ENCODE measurements at regions not wholly inside any gene's neighbourhood (a gene's known extent, or its start where the extent isn't known, plus 50 kb on each side); places are given as distances from the start of the nearest gene placed in this dataset.

DNA sequence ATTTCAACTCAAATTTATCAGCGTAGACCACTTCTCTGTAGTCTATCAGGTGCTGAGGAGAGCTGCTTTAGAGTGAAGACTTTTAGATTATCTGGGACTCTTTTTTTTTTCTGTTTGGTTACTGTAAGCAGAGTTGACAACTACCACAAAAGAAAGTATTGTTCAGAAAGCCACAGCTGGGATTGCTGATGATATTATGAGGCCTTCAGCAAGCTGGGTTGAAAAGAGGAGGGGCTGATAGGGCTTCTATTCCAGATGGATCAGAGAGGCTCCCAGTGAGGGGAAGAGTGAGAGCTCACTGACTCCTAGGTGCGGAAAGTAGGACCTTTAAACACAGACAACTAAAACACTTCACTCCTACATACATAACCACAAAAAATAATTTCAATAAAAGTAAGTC lies 188.5 kb upstream of the FERD3L start:
- Histone ChIP-seq H3K4me1 (ENCODE audit: control insufficient read depth in 1 of 2, low read depth in 2 of 2) (no peaks in the 10 kb centered on the region), H3K4me3 (no peak overlapping the region), H3K9me3 (no peaks in the 10 kb centered on the region), H3K27ac (no peak overlapping the region), H3K36me3 (no peaks in the 10 kb centered on the region), H3K27me3 (replicated peaks; ENCODE audit: insufficient read depth) (no peaks in the 10 kb centered on the region)
- no peak for ATAC-seq (ENCODE audit: insufficient number of reproducible peaks, low FRiP score, low read depth)
- TF ChIP-seq, protein P1, sequence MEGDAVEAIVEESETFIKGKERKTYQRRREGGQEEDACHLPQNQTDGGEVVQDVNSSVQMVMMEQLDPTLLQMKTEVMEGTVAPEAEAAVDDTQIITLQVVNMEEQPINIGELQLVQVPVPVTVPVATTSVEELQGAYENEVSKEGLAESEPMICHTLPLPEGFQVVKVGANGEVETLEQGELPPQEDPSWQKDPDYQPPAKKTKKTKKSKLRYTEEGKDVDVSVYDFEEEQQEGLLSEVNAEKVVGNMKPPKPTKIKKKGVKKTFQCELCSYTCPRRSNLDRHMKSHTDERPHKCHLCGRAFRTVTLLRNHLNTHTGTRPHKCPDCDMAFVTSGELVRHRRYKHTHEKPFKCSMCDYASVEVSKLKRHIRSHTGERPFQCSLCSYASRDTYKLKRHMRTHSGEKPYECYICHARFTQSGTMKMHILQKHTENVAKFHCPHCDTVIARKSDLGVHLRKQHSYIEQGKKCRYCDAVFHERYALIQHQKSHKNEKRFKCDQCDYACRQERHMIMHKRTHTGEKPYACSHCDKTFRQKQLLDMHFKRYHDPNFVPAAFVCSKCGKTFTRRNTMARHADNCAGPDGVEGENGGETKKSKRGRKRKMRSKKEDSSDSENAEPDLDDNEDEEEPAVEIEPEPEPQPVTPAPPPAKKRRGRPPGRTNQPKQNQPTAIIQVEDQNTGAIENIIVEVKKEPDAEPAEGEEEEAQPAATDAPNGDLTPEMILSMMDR (IDR thresholded peaks at IDR 0.05) = no peak
- no peak for DNase-seq (ENCODE audit: low spot score)

DNA sequence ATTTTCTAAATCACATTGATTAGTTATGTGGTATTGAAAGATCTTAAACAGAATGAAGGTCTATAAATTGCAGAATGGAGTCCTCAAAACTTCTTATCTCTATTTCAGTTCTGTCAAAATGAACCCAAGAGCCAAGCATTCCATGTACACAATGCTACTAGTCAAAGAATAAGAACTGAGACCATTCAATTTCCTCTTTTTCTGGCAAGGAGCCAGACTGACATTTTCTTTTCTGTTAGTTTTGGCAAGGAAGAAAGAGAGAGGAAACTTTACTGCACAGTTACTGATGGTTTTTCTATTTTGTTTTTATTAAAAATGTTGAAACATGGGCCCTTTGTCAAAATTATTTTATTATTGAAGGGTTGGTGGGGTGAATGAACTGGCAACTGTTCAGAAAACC lies 181.8 kb upstream of the FERD3L start:
- TF ChIP-seq, protein P1 (IDR thresholded peaks at IDR 0.05) = no peak
- no peak for ATAC-seq (ENCODE audit: insufficient number of reproducible peaks, low FRiP score, low read depth)
- H3K27ac ChIP-seq = no peak overlapping the region
- no peaks in the 10 kb centered on the region for H3K9me3 ChIP-seq
- H3K4me1 ChIP-seq (ENCODE audit: control insufficient read depth in 1 of 2, low read depth in 2 of 2) = peaks cover 5 to 10% of the 10 kb centered on the region in 2 donors
- H3K36me3 ChIP-seq = no peaks in the 10 kb centered on the region
- H3K4me3 ChIP-seq = no peak overlapping the region
- no peaks in the 10 kb centered on the region for H3K27me3 ChIP-seq (replicated peaks; ENCODE audit: insufficient read depth)
- no peak for DNase-seq (ENCODE audit: low spot score)

DNA sequence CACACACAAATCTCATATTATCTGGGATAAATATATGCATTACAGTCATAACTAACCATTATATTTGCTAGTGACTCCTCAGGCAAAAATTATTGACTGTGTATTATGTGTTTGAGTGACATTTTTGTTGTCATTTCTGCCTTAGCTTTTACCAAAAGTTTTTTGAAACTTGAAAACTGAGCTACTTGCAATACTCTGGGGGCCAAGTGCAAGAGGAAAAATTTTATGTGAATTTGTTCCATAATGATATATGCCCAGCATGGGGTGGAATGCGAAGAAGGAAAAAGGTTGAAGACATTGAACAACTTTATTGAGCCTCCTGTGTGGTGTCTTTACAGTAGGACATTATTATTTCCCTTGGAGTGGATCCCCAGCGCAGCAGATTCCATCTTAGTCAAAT lies 176.8 kb upstream of the FERD3L start:
- TF ChIP-seq, protein P1 (IDR thresholded peaks at IDR 0.05) = no peak
- peaks cover 1 to 3% of the 10 kb centered on the region in 2 donors for H3K4me1 ChIP-seq (ENCODE audit: control insufficient read depth in 1 of 2, low read depth in 2 of 2)
- ATAC-seq (ENCODE audit: insufficient number of reproducible peaks, low FRiP score, low read depth) = no peak
- no peak for DNase-seq (ENCODE audit: low spot score)
- H3K4me3 ChIP-seq = no peak overlapping the region
- H3K27ac ChIP-seq = no peak overlapping the region
- H3K9me3 ChIP-seq = no peaks in the 10 kb centered on the region
- H3K27me3 ChIP-seq (replicated peaks; ENCODE audit: insufficient read depth) = no peaks in the 10 kb centered on the region
- no peaks in the 10 kb centered on the region for H3K36me3 ChIP-seq

DNA sequence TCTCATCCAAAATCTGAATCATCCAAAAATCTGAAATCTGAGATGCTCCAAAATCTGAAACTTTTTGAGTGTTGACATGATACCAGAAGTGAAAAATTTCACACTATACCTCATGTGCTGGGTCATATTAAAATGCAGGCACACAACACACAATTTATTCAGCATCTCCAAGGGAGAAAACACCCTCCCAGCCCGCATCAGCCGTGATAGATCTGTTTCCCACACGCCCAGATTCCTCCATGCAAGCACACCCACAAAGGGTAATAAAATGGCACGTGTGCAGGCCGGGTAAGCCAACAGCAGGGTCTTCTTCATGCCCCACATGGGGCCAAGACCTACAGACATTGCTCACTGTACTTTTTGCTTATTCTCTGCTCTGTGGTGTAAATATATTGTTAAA lies 173.1 kb upstream of the FERD3L start:
- Histone ChIP-seq H3K4me3 (no peak overlapping the region), H3K27me3 (replicated peaks; ENCODE audit: insufficient read depth) (no peaks in the 10 kb centered on the region), H3K36me3 (no peaks in the 10 kb centered on the region), H3K27ac (no peak overlapping the region), H3K9me3 (no peaks in the 10 kb centered on the region), H3K4me1 (ENCODE audit: control insufficient read depth in 1 of 2, low read depth in 2 of 2) (no peaks in the 10 kb centered on the region)
- TF ChIP-seq, protein P1 (IDR thresholded peaks at IDR 0.05) = no peak
- ATAC-seq (ENCODE audit: insufficient number of reproducible peaks, low FRiP score, low read depth) (no peak), DNase-seq (ENCODE audit: low spot score) (no peak)

DNA sequence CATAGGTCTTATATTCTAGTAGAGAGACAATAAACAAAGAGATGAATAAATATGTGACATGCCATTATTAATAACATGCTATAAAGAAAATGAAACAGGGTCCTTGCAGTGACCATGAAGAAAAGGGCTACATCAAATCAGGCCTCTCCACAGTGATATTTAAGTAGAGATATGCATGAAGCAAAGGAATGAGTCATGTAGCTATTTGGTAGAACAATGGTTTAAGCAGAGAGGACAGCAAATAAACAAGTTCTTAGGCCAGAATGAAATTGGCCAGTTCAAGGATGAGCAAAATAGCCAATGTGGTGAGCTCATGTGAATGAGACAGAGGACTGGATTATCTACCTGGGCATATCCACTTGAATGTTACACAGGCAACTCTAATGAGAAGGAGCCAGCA lies 172.2 kb upstream of the FERD3L start:
- Histone ChIP-seq H3K36me3 (no peaks in the 10 kb centered on the region), H3K27me3 (replicated peaks; ENCODE audit: insufficient read depth) (no peaks in the 10 kb centered on the region), H3K4me3 (no peak overlapping the region), H3K27ac (no peak overlapping the region), H3K9me3 (no peaks in the 10 kb centered on the region), H3K4me1 (ENCODE audit: control insufficient read depth in 1 of 2, low read depth in 2 of 2) (no peaks in the 10 kb centered on the region)
- TF ChIP-seq, protein P1 (IDR thresholded peaks at IDR 0.05) = no peak
- DNase-seq (ENCODE audit: low spot score) (no peak), ATAC-seq (ENCODE audit: insufficient number of reproducible peaks, low FRiP score, low read depth) (no peak)

Measured in thoracic aorta (tissue), 2 donors.